Activated T-cell treated with anti-CD3 and anti-CD28 coated beads, Interleukin-2, amount 50 U/mL, for 72 hours (primary cell): ENCODE measurements at regions not wholly inside any gene's neighbourhood (a gene's known extent, or its start where the extent isn't known, plus 50 kb on each side); places are given as distances from the start of the nearest gene placed in this dataset.
"Not testable (repeated sequence)": the region's sequence is repeated elsewhere in the genome, so short reads cannot be mapped to it uniquely, and the experiment has no call there.

ENCODE experiments used
- ATAC-seq, 2 donors: fragments of 150-1000 bp; cut with Tn5 transposase; replicated peaks in 1 of 2; 2 replicates each; pipeline ENCODE4 v1.10.0; 2021; ENCODE audit warnings: moderate library complexity in 2 of 2, mild to moderate bottlenecking in 1 of 2
- DNase-seq, 2 donors: peaks; one replicate each; pipeline ENCODE4 v3.0.0; 2021 to 2022; ENCODE audit warnings: mixed read lengths in 1 of 2
- H3K27ac Mint-ChIP-seq: one replicate; pipeline ENCODE4 v1.8.0; 2022; ENCODE audit warnings: mild to moderate bottlenecking, moderate library complexity, mixed read lengths
- H3K27me3 Mint-ChIP-seq: one replicate; pipeline ENCODE4 v1.8.0; 2022; ENCODE audit warnings: low read depth, mixed read lengths
- H3K36me3 Mint-ChIP-seq, 2 donors: one replicate each; pipeline ENCODE4 v1.8.0; 2022; ENCODE audit warnings: mixed read lengths in 2 of 2, mild to moderate bottlenecking in 1 of 2; ENCODE audit not compliant: insufficient read depth in 2 of 2
- H3K4me1 Mint-ChIP-seq: one replicate; pipeline ENCODE4 v1.8.0; 2022; ENCODE audit warnings: low read depth, mixed read lengths
- H3K4me3 Mint-ChIP-seq, 2 donors: one replicate each; pipeline ENCODE4 v1.8.0; 2022; ENCODE audit warnings: mild to moderate bottlenecking in 2 of 2, mixed read lengths in 2 of 2, moderate library complexity in 2 of 2
- H3K9me3 Mint-ChIP-seq, 2 donors: one replicate each; pipeline ENCODE4 v1.8.0; 2022; ENCODE audit warnings: mixed read lengths in 2 of 2

DNA sequence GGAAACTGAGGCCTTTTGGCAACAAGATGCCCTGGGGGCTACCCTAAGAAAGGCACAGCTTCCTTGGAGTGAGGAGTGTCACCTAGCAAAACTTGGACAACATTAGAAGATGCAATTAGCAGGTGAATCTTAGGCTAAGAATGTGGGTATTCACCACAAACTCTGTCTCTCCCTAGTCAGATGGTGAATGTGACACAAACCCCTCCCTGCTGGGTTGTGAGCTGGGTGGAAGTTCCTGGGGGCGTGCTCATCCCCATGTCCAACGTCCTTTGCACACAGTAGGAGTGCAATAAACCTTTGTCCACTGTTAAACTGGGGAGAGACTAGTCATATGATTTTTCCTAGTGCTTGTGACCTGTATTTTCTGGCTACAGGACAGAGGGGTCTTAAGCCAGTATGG, 67.1 kb upstream of the SH3GL3 start:
- H3K4me3 Mint-ChIP-seq: no peak overlapping the region
- no peak overlapping the region for H3K27ac Mint-ChIP-seq
- H3K4me1 Mint-ChIP-seq: peaks cover 6% of the 10 kb centered on the region
- peaks cover 44% of the 10 kb centered on the region for H3K27me3 Mint-ChIP-seq
- no peaks in the 10 kb centered on the region for H3K36me3 Mint-ChIP-seq
- ATAC-seq (no peak), DNase-seq (no peak)
- H3K9me3 Mint-ChIP-seq: no peaks in the 10 kb centered on the region

DNA sequence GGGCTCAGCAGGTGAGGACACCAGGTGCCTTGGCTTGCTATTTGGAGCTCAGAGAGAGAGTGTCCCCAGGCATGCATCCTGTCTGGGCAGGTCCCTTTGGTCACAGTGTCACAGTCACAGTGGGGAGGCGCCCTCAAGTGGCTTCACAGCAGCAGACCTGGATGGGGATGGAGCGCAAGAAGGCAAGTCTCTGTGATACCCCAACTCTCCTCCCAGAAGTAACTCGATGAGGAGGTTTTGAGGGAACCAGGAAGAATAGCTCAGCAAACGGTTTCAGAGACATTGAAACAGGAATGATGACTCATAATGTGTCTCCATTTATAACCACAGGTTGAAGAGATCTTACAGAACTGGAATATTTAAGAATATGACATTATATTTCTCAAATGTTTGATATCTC, 66.5 kb upstream of the SH3GL3 start:
- DNase-seq: peak; percentile 53 to 59
- Mint-ChIP-seq H3K36me3 (no peaks in the 10 kb centered on the region), H3K9me3 (no peaks in the 10 kb centered on the region), H3K4me3 (no peak overlapping the region), H3K4me1 (peaks cover 6% of the 10 kb centered on the region), H3K27ac (no peak overlapping the region), H3K27me3 (peaks cover 38% of the 10 kb centered on the region)
- ATAC-seq: peak; percentile 81

DNA sequence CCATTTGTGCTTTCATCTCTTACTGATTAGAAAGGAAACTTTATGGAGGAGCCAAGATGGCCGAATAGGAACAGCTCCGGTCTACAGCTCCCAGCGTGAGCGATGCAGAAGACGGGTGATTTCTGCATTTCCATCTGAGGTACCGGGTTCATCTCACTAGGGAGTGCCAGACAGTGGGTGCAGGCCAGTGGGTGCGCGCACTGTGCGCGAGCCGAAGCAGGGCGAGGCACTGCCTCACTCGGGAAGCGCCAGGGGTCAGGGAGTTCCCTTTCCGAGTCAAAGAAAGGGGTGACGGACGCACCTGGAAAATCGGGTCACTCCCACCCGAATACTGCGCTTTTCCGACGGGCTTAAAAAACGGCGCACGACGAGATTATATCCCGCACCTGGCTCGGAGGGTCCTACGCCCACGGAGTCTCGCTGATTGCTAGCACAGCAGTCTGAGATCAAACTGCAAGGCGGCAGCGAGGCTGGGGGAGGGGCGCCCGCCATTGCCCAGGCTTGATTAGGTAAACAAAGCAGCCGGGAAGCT, 63.5 kb upstream of the SH3GL3 start:
- H3K4me1 Mint-ChIP-seq, DNase-seq, H3K4me3 Mint-ChIP-seq, H3K9me3 Mint-ChIP-seq, ATAC-seq, H3K36me3 Mint-ChIP-seq, H3K27ac Mint-ChIP-seq: not testable (repeated sequence)
- H3K27me3 Mint-ChIP-seq: peaks cover 11% of the 10 kb centered on the region

DNA sequence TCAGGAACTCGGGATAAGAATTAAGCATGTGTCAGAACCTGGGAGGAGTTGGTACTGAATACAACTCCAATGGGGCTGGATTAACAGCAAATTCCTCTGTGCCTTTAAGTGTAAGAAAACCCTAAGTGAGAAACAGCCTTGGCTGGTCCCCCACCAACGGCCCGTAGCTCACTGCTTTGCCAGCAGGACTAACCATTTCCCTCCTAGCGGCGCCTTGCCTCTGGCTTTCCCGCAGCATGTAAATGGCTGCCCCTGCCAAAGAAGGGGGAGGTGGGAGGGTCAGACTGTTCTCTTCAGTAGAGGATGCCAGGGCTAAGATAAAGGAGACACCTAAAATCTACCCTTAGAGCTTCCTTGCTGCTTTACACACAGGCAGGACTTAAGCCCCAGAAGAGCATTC, 51.0 kb upstream of the SH3GL3 start:
- DNase-seq (no peak), ATAC-seq (no peak)
- Mint-ChIP-seq H3K4me1 (no peaks in the 10 kb centered on the region), H3K27ac (no peak overlapping the region), H3K4me3 (no peak overlapping the region), H3K27me3 (peaks cover 15% of the 10 kb centered on the region), H3K36me3 (no peaks in the 10 kb centered on the region), H3K9me3 (no peaks in the 10 kb centered on the region)
